AG04450 (cell line): ENCODE measurements at regions not wholly inside any gene's neighbourhood (a gene's known extent, or its start where the extent isn't known, plus 50 kb on each side); places are given as distances from the start of the nearest gene placed in this dataset.
"Not testable (repeated sequence)": the region's sequence is repeated elsewhere in the genome, so short reads cannot be mapped to it uniquely, and the experiment has no call there.

Experiments used
- CTCF ChIA-PET: fragments of 300-600, 350-600 bp; formaldehyde crosslinking; extraction: SDS; loops from one replicate; lab custom pipeline; 2022; ENCODE audit warnings: antibody characterized with exemption, inconsistent platforms; lab: Charles Lee
- POLR2A ChIA-PET: fragments of 350-600 bp; formaldehyde crosslinking; extraction: SDS; loops from one replicate; lab custom pipeline; 2021; ENCODE audit warnings: antibody characterized with exemption, inconsistent platforms; lab: Yijun Ruan, JAX
- DNase-seq: peaks from one replicate; pipeline ENCODE4 v3.0.0-alpha.2; 2011; ENCODE audit warnings: low read depth, low spot score
- H3K27ac ChIP-seq: one replicate; pipeline ENCODE4 v1.5.1; 2012; ENCODE audit warnings: low read depth, low read length, control low read depth
- H3K27me3 ChIP-seq: one replicate; pipeline ENCODE4 v1.6.0; 2012; ENCODE audit warnings: low read length; ENCODE audit not compliant: control insufficient read depth, insufficient read depth
- H3K4me3 ChIP-seq: 2 replicates; pipeline ENCODE4 v1.5.1; 2011; ENCODE audit warnings: mild to moderate bottlenecking, low read depth, low read length, control low read depth
- H3K9me3 ChIP-seq: 2 replicates; pipeline ENCODE4 v1.5.1; 2012; ENCODE audit warnings: low read length; ENCODE audit not compliant: control insufficient read depth, insufficient read depth
- CTCF ChIP-seq: IDR thresholded peaks from 2 replicates; pipeline ENCODE4 v1.5.1; 2011; ENCODE audit warnings: low read depth, low read length, control low read depth, inconsistent platforms

GRCh38 chr7:121730869-121731268, 142.1 kb upstream of the PTPRZ1 start:
- no peak for DNase-seq
- Histone ChIP-seq H3K27ac (no peak overlapping the region), H3K27me3 (no peaks in the 10 kb centered on the region), H3K4me3 (no peak overlapping the region), H3K9me3 (peaks cover 3% of the 10 kb centered on the region; the same call in 1 of the 2 replicates)
- POLR2A ChIA-PET = no interaction called here
- no peak for TF ChIP-seq CTCF
- CTCF ChIA-PET = interaction anchor here (3.1 kb wide), 1 partner anchor 263 kb away, joined by 21 read pairs; no protein-coding TSS in a partner anchor

GRCh38 chr7:121714559-121715303, 158.2 kb upstream of the PTPRZ1 start:
- Histone ChIP-seq H3K27ac (no peak overlapping the region), H3K27me3 (no peaks in the 10 kb centered on the region), H3K9me3 (no peaks in the 10 kb centered on the region), H3K4me3 (no peak overlapping the region)
- ChIA-PET CTCF (interaction anchor here (1.4 kb wide), 1 partner anchor 280 kb away, joined by 6 read pairs; no protein-coding TSS in a partner anchor), POLR2A (no interaction called here)
- TF ChIP-seq CTCF = no peak
- DNase-seq = no peak

GRCh38 chr7:121712961-121713360, 160.0 kb upstream of the PTPRZ1 start:
- H3K27ac ChIP-seq, POLR2A ChIA-PET, H3K27me3 ChIP-seq, H3K9me3 ChIP-seq, H3K4me3 ChIP-seq, DNase-seq: not testable (repeated sequence)
- CTCF ChIA-PET = interaction anchor here (1.7 kb wide), 1 partner anchor 281 kb away, joined by 4 read pairs; no protein-coding TSS in a partner anchor

- Histone ChIP-seq H3K9me3 (no peaks in the 10 kb centered on the region), H3K27me3 (no peaks in the 10 kb centered on the region), H3K27ac (no peak overlapping the region), H3K4me3 (no peak overlapping the region)
- ChIA-PET CTCF (interaction anchor here (1.4 kb wide), 1 partner anchor 297 kb away, joined by 4 read pairs; no protein-coding TSS in a partner anchor), POLR2A (no interaction called here)
- DNase-seq = no peak
- no peak for TF ChIP-seq CTCF
Measured at GRCh38 chr7:121697731-121698316, 175.1 kb upstream of the PTPRZ1 start.

GRCh38 chr7:121696954-121697353, 176.0 kb upstream of the PTPRZ1 start:
- no peaks in the 10 kb centered on the region for H3K27me3 ChIP-seq
- H3K27ac ChIP-seq = no peak overlapping the region
- ChIA-PET POLR2A (no interaction called here), CTCF (no interaction called here)
- no peak overlapping the region for H3K4me3 ChIP-seq
- no peaks in the 10 kb centered on the region for H3K9me3 ChIP-seq
- no peak for DNase-seq
- no peak for TF ChIP-seq CTCF
